GM23248 (cell line): ENCODE measurements at regions not wholly inside any gene's neighbourhood (a gene's known extent, or its start where the extent isn't known, plus 50 kb on each side); places are given as distances from the start of the nearest gene placed in this dataset.

Experiments used
- EZH2 ChIP-seq: fragments of 200-600 bp; sonication (generic); IDR thresholded peaks from 2 replicates; pipeline ENCODE4 v1.6.1; 2018; ENCODE audit warnings: antibody characterized with exemption, mild to moderate bottlenecking; ENCODE audit not compliant: insufficient read depth, poor library complexity, severe bottlenecking
- EZH2phosphoT487 ChIP-seq: fragments of 200-600 bp; sonication (generic); IDR thresholded peaks from 2 replicates; pipeline ENCODE4 v1.6.1; 2018; ENCODE audit warnings: antibody characterized with exemption, moderate library complexity, mild to moderate bottlenecking, low read depth; ENCODE audit not compliant: insufficient read depth

GRCh38 chr2:203610558-203610957 is 75.5 kb upstream of the RAPH1 start:
- no peak for TF ChIP-seq EZH2
- no peak for TF ChIP-seq EZH2phosphoT487
